GM19043 (cell line): ENCODE measurements at regions not wholly inside any gene's neighbourhood (a gene's known extent, or its start where the extent isn't known, plus 50 kb on each side); places are given as distances from the start of the nearest gene placed in this dataset.

Experiments used
- ATAC-seq: cut with Tn5 transposase; IDR thresholded peaks from one replicate; pipeline ENCODE4 v1.9.1; 2021; ENCODE audit warnings: low read depth; ENCODE audit not compliant: unreplicated experiment

DNA sequence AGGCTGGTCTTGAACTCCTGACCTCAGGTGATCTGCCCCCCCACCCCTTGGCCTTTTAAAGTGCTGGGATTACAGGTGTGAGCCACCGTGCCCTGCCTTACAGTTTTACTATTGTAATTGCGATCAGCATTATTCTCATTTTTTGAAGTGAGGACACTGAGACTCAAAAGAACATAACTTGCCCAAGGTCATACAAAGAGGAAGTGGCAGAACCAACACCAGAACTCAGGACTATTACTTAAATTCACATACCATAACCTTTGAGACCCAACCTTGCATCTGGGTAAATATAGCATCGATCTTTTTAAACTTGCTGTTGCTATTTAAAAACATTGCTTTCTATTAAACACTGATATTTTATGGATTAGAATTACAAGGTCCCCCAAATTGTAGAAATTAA is 54.2 kb downstream of the FOXI1 start:
- ATAC-seq: no peak

- ATAC-seq: peak; percentile 61
Observed at GRCh38 chr5:170161069-170161468, 55.4 kb downstream of the FOXI1 start.

- no peak for ATAC-seq
Observed at GRCh38 chr5:170162631-170163321, 57.1 kb downstream of the FOXI1 start.

GRCh38 chr5:170164087-170164486 is 58.4 kb downstream of the FOXI1 start:
- no peak for ATAC-seq

GRCh38 chr5:170164921-170165320 is 59.2 kb downstream of the FOXI1 start:
- ATAC-seq: no peak

DNA sequence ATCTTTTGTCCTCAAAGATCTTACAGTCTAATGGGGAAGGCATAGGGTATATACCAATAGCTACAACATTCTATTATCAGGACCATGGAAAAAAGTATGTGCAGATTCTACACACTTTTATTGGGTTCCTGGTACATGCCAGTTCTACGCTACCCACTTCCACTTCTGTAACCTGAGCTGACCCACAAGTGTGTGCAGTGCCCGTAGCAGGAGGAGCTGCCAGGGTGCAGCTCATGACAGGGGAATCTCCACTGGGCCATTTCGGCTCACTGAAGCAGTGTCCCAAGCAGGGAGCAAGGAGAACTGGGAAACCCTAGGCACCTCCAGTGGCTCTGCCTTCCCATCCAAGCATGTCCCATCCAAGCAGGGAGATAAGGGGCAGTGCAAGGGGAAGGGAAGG is 60.4 kb downstream of the FOXI1 start:
- ATAC-seq: no peak

- no peak for ATAC-seq
Observed at GRCh38 chr5:170168002-170168401, 62.3 kb downstream of the FOXI1 start.

GRCh38 chr5:170168797-170169196 is 63.1 kb downstream of the FOXI1 start:
- ATAC-seq: no peak

DNA sequence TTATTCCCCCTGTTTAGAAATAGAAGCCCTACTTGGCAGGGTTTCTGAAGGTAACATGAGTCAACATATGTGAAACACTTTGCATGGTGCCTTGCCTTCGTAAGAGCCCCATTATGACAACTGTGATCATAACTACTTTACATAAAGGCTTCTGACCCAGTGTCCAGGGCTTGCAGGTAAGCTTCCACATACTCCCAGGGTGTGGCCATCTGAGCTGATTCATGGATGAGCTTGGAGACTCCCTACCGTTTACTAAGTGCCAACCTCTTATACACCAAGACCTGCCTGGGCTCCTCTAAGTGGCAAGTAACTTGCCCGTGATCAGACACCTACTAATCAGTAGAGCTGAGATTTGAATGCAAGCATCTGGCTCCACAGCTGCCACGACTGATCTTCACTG is 62.8 kb upstream of the C5orf58 start:
- ATAC-seq: no peak

GRCh38 chr5:170171811-170172210 is 61.0 kb upstream of the C5orf58 start:
- ATAC-seq: no peak

GRCh38 chr5:170173227-170173626 is 59.6 kb upstream of the C5orf58 start:
- no peak for ATAC-seq

DNA sequence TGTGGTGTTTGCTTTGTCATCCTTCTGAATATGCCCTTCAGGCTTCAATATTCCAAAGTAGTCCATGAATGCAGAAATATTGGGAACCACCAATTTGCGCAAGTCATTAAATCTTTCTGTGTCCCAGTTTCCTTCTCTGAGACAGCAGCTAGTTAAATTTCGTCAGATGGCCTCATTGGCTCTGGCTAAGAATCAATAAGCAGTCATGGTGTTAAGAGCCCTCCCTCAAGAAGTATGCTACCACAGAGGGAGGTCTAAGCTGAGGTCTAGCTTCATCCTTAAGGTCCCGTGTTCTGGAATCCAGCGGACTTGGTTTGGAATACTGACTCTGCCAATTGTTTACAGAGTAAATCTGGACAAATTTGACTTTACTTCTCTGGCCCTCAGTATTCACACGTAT is 59.1 kb upstream of the C5orf58 start:
- no peak for ATAC-seq

GRCh38 chr5:170176916-170177315 is 55.9 kb upstream of the C5orf58 start:
- ATAC-seq: no peak

DNA sequence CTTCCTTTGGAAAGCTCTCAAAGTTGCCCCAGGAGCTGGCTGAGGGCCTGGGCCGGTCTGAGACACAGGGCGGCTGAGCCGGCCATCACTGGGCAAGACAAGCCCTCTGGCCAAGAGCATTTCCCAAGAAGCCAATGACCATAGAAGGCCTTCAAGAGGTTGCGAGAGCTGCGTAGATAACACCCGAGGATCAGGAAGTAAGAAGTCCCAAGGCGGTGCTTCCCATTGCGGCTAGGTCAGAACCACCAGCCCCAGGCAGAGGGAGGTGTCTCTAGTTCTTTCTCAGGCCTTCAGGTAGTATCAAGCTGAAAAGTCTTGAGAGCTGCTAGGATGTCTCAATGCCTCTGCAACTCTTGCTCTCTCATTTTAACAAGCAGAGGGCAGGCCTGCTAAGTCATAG is 54.0 kb upstream of the C5orf58 start:
- ATAC-seq: no peak

GRCh38 chr5:170179626-170180025 is 53.2 kb upstream of the C5orf58 start:
- no peak for ATAC-seq

- no peak for ATAC-seq
Observed at GRCh38 chr5:170181902-170182301, 50.9 kb upstream of the C5orf58 start.

GRCh38 chr5:170182491-170182890 is 50.3 kb upstream of the C5orf58 start:
- ATAC-seq: no peak
